HG03439 (cell line): ENCODE measurements at regions not wholly inside any gene's neighbourhood (a gene's known extent, or its start where the extent isn't known, plus 50 kb on each side); places are given as distances from the start of the nearest gene placed in this dataset.

Experiments
- ATAC-seq: cut with Tn5 transposase; IDR thresholded peaks from one replicate; pipeline ENCODE4 v1.9.1; 2021; ENCODE audit warnings: mild to moderate bottlenecking, moderate library complexity; ENCODE audit not compliant: unreplicated experiment

DNA sequence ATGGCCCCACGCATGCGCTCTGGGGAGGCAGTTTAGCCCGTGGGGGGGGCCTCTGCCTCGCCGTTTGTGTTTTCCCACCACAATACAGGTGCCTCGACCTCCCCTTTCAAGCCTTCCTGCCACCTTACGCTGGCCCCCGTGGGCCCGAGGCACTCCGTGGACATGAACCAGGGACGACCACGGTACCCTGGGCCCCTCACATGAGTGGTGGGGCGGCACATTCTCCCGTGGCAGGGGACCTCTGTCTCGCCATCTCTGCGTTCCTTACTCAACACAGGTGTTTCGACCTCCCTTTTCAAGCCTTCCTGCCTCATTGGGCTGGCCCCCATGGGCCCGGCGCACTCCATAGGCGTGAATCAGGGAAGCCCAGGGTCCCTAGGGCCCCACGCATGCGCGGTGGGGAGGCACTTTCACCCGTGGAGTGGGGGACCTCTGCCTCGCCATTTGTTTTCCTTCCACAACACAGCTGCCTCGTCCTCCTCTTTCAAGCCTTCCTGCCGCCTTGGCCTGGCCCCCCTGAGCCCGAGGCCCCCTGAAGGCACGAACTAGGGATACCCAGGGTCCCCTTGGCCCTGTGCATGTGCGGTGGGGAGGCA is 339.5 kb downstream of the ALG10 start:
- no peak for ATAC-seq

DNA sequence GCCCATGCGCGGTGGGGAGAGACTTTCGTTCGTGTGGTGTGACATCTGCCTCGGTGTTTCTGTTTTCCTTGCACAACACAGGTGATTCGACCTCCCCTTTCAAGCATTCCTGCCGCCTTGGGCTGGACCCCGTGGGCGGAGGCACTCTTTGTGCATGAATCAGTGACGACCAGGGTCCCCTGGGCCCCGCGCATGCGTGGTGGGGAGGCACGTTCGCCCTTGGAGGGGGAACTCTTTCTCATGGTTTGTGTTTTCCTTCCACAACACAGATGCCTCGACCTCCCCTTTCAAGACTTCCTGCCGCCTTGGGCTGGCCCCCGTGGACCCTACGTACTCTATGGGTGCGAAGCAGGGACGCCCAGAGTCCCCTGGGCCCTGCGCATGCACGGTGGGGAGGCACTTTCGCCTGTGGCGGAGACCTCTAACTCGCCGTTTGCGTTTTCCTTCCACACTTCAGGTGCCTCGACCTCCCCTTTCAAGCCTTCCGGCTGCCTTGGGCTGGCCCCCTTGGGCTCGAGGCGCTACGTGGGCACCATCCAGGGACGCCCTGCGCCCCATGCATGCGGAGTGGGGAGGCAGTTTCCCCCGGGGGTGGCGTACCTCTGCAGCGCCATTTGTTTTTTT is 340.9 kb downstream of the ALG10 start:
- no peak for ATAC-seq

DNA sequence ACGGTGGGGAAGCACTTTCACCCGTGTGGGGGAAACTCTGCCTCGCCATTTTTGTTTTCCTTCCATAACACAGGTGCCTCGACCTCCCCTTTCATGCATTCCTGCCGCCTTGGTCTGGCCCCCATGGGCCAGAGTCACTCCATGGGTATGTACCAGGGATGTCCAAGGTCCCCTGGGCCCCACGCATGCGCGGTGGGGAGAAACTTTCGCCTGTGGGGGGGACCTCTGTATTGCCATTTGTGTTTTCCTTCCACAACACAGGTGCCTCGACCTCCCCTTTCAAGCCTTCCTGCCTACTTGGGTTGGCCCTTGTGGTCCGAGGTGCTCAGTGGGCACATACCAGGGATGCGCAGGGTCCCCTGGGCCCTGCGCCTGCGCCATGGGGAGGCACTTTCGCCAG is 345.8 kb downstream of the ALG10 start:
- no peak for ATAC-seq

DNA sequence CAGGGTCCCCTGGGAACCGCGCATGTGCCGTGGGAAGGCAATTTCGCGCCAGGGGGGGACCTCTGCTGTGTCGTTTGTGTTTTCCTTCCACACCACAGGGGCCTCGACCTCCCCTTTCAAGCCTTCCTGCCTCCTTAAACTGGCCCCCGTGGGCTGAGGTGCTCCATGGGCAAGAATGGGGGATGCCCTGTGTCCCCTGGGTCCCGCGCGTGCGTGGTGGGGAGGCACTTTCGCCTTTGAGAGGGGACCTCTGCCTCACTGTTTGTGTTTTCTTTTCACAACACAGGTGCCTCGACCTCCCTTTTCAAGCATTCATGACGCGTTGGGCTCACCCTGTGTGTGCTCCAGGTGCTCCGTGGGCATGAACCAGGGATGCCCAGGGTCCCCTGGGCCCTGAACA is 348.8 kb downstream of the ALG10 start:
- ATAC-seq, result no peak

DNA sequence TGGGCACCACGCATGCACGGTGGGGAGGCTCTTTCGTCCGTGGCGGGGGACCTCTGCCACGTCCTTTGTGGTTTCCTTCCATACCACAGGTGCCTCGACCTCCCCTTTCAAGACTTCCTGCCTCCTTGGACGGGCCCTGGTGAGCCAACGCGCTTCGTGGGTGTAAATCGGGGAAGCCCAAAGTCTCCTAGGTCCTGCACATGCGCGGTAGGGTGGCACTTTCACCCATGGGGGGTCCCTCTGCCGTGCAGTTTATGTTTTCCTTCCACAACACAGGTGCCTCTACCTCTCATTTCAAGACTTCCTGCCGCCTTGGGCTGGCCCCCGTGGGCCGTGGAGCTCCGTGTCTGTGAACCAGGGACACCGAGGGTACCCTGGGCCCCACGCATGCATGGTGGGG is 349.7 kb downstream of the ALG10 start:
- ATAC-seq, result no peak

DNA sequence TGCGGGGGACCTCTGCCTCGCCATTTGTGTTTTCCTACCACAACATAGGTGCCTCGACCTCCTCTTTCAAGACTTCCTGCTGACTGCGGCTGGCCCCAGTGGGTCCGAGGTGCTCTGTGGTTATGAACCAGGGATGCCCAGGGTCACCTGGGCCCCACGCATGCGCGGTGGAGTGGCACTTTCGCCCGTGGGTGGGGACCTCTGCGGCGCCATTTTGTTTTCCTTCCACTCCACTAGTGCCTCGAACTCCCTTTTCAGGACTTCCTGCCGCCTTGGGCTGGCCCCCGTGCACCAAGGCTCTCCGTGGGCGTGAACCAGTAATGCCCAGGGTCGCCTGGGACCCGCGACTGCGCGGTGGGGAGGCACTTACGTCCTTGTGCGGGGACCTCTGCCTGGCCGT is 351.6 kb downstream of the ALG10 start:
- no peak for ATAC-seq

DNA sequence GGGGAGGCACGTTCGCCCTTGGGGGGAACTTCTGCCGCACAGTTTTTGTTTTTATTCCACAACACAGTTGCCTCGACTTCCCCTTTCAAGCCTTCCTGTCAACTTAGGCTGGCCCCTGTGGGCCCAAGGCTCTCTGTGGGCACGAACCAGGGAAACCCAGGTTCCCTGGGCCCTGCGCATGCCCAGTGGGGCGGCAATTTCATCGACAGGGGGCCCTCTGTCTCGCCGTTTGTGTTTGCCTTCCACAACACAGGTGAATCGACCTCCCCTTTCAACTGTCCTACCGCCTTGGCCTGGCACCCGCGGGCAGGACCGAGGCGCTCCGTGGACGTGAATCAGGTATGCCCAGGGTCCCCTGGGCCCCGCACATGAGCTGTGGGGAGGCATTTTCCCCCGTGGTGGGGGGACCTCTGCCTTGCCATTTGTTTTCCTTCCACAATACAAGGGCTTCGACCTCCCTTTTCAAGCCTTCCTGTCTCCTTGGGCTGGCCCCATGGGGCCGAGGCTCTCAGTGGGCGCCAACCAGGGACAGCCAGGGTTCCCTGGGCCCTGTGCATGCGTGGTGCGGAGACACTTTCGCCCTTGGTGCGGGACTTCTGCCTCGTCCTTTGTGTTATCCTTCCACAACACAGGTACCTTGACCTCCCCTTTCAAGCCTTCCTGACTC is 354.0 kb downstream of the ALG10 start:
- ATAC-seq, result no peak

DNA sequence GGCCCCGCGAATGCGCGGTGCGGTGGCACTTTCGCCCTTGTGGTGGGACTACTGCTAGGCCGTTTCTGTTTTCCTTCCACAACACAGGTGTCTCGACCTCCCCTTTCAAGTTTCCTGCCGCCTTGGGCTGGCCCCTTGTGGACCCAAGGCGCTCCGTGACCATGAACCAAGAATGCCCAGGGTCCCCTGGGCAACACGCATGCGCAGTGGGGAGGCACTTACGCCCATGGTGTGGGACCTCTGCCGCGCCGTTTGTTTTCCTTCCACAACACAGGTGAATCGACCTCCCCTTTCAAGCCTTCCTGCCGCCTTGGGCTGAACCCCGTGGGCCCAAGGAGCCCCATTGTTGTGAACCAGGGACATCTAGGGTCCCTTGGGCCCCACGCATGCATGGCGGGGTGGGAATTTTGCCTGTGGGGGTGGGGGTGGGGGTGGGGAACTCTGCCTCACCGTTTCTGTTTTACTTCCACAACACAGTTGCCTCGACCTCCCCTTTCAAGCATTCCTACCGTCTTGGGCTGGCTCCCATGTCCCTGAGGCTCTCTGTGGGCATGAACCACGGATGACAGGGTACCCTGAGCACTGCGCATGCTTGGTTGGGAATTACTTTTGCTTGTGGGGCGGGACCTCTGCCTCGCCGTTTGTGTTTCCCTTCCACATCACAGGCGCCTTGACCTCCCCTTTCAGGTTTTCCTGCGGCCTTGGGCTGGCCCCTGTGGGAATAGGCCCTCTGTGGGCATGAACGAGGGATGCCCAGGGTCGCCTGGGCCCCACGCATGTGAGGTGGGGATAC is 355.1 kb downstream of the ALG10 start:
- ATAC-seq, result no peak

DNA sequence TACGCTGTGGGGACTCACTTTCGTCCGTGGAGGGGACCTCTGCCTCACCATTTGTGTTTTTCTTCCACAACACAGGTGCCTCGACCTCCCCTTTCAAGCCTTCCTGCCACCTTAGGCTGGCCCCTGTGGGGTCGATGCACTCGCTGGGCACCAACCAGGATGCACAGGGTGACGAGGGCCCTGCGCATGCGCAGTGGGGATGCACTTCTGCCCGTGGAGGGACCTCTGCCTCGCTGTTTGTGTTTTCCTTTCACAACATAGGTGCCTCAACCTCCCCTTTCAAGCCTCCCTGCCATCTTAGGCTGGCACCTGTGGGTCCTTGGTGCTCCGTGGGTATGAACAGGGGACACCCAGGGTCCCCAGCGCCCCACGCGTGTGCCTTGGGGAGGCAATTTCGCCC is 356.8 kb downstream of the ALG10 start:
- no peak for ATAC-seq

DNA sequence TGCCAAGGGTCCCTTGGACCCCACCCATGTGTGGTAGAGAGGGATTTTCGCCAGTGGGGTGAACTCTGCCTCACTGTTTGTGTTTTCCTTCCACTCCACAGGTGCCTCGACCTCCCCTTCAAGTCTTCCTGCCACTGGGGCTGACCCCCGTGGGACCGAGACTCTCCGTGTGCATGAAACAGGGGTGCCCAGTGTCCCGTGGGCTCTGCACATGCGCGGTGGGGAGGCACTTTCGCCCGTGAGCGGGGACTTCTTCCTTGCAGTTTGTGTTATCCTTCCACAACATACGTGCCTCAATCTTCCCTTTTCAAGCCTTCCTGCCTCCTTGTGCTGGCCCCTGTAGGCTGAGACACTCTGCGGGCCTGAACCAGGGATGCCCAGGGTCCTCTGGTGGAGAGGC is 362.4 kb downstream of the ALG10 start:
- ATAC-seq, result no peak

DNA sequence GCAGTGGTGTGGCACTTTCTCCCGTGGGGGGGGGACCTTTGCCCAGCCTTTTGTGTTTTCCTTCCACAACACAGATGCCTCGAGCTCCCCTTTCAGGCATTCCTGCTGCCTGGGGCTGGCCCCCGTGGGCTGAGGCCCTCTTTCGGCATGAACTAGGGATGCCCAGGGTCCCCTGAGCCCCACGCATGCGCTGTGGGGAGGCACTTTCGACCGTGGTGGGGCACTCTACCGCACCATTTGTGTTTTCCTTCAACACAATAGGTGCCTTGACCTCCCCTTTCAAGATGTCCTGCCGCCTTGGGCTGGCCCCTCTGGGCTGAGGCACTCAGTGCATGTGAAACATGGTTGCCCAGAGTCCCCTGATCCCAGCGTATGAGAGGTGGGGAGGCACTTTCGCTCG is 363.7 kb downstream of the ALG10 start:
- ATAC-seq, result no peak

DNA sequence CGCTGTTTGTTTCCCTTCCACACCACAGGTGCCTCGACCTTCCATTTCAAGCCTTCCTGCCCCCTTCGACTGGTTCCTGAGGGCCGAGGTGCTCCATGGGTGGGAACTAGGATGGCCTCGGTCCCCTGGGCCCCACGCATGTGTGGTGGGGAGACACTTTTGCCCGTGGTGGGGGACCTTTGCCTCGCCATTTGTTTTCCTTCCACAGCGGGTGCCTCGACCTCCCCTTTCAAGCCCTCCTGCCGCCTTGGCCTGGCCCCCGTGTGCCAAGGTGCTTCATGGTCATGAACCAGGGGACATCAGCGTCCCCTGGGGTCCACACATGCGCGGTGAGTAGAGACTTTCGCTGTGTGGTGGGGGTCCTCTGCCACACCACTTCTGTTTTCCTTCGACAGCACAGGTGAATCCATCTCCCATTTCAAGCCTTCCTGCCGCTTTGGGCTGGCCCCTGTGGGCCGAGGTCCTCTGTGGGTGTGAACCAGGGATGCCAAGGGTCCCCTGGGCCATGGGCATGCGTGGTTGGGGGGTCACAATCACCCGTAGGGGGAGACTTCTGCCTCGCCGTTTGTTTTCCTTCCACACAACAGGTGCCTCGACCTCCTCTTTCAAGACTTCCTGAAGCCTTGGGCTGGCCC is 364.4 kb downstream of the ALG10 start:
- no peak for ATAC-seq

DNA sequence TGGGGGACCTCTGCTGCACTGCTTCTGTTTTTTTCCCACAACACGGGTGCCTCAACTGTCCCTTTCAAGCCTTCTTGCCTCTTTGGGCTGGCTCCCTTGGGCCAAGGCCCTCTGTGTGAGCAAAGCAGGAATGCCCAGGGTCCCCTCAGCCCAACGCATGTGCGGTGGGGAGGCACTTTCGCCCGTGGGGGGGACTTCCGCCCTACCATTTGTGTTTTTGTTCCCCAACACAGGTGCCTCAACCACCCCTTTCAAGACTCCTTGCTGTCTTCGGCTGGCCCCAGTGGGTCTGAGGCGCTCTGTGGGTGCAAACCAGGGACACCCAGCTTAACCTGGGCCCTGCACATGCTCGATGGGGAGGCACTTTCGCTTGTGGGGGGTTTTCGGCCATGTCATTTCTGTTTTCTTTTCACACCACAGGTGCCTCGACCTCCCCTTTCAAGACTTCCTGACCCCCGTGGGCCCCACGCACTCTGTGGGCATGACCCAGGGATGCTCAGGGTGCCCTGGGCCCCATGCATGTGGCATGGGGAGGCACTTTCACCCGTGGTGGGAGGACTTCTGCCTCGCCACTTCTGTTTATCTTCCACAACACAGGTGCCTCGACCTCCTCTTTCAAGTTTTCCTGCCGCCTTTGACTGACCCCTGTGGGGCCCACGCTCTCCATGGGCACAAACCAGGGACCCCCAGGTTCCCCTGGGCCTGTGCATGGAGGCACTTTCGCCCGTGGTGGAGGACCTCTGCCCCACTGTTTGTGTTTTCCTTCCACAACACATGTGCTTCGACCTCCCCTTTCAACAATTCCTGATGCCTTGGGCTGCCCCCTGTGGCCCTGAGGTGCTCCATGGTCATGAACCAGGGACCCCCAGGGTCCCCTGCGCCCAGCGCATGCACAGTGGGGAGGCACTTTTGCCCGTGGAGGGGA is 365.7 kb downstream of the ALG10 start:
- ATAC-seq, result no peak

DNA sequence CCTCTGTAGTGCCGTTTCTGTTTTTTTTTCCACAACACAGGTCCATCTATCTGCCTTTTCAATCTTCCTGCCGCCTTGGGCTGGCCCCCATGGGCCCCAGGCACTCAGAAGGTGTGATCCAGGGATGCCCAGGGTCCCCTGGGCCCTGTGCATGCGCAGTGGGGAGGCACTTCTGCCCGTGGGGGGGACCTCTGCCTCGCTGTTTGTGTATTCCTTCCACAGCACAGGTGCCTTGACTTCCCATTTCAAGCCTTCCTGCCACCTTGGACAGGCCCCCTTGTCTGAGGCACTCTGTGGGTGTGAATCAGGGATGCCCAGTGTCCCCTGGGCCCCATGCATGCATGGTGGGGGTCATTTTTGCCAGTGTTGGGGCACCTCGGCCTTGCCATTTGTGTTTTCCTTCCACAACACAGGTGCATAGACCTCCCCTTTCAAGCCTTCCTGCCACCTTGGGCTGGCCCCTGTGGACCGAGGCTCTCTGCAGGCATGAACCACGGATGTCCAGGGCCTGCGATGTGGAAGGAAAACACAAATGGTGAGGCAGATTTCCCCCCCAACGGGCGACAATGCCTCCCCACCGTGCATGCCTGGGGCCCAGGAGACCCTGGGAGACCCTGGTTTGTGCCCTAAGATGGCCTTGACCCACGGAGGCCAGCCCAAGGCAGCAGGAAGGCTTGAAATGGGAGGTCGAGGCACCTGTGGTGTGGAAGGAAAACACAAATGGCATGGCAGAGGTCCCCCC is 366.5 kb downstream of the ALG10 start:
- no peak for ATAC-seq

DNA sequence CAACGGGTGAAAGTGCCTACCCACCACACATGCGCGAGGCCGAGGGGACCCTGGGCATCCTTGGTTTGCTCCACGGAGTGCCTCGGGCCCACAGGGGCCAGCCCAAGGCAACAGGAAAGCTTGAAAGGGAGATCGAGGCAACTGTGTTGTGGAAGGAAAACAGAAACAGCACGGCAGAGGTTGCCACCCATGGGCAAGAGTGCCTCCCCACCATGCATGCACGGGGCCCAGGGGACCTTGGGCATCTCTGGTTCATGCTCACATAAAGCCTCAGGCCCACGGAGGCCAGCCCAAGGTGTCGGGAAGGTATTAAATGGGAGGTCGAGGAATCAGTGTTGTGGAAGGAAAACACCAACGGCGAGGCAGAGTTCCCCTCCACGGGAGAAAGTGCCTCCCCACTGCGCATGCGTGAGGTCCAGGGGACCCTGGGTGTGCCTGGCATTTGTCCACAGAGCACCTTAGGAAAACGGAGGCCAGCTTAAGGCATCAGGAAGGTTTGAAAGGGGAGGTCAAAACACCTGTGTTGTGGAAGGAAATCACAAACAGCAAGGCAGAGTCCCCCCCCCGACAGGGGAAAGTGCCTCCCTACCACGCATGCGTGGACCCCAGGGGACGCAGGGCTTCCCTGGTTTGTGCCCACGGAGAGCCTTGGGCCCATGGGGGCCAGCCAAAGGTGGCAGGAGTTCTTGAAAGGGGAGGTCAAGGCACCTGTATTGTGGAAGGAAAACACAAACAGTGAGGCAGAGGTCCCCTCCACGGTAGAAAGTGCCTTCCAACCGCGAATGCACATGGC is 367.3 kb downstream of the ALG10 start:
- ATAC-seq, result no peak

DNA sequence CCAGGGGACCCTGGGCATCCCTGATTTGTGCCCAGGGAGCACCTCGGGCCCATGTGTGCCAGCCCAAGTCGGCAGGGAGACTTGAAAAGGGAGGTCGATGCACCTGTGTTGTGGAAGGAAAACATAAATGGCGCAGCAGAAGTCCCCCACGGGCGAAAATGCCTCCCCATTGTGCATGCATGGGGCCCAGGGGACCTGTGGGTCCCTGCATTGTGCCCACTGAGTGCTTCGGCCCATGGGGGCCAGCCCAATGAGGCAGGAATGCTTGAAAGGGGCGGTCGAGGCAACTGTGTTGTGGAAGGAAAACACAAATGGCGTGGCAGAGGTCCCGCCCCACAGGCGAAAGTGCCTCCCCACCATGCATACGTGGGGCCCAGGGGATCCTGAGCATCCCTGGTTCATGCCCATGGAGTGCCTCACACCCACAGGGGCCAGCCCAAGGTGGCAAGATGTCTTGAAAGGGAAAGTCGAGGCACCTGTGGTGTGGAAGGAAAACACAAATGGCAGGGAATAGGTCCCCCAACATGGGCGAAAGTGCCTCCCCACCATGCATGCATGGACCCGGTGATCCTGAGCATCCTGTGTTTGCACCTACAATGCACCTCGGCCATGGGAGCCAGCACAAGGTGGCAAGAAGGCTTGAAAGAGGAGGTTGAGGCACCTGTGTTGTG is 368.0 kb downstream of the ALG10 start:
- ATAC-seq, result no peak

DNA sequence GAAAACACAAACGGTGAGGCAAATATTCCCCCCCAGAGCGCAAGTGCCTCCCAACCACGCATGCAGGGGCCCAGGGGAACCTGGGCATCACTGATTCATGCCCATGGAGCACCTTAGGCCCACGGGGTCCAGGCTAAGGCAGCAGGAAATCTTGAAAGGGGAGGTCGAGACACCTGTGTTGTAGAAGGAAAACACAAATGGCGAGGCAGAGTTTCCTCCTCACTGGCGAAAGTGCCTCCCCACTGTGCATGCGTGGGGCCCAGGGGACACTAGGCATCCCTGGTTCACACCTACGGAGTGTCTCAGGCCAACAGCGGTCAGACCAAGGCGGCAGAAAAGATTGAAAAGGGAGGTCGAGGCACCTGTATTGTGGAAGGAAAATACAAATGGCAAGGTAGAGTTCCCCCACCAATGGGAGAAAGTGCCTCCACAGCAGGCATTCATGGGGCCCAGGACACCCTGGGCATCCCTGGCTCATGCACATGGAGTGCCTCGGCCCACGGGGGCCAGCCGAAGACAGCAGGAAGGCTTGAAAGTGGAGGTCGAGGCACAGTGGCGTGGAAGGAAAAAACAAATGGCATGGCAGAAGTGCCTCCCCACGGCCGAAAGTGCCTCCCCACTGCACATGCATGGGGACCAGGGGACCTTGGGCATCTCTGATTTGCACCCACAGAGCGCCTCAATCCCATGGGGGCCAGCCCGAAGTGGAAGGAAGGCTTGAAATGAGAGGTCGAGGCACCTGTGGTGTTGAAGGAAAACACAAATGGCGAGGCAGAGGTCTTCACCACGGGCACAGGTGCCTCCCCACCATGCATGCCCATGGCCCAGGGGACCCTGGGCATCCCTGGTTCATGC is 368.8 kb downstream of the ALG10 start:
- no peak for ATAC-seq
